HG03442 (cell line): ENCODE measurements at regions not wholly inside any gene's neighbourhood (a gene's known extent, or its start where the extent isn't known, plus 50 kb on each side); places are given as distances from the start of the nearest gene placed in this dataset.
A peak's percentile ranks its signal among the peaks of the same experiment; 100 is the strongest.
"Not testable (repeated sequence)": the region's sequence is repeated elsewhere in the genome, so short reads cannot be mapped to it uniquely, and the experiment has no call there.

Experiments
- ATAC-seq: cut with Tn5 transposase; IDR thresholded peaks from one replicate; pipeline ENCODE4 v1.9.1; 2021; ENCODE audit warnings: mild to moderate bottlenecking, moderate library complexity; ENCODE audit not compliant: unreplicated experiment

GRCh38 chr3:115252679-115253078 lies 105.6 kb upstream of the ZBTB20 start:
- no peak for ATAC-seq

- ATAC-seq: no peak
Measured at GRCh38 chr3:115254492-115255196, 107.6 kb upstream of the ZBTB20 start.

- no peak for ATAC-seq
Measured at GRCh38 chr3:115255197-115255585, 108.1 kb upstream of the ZBTB20 start.

- ATAC-seq: no peak
Measured at GRCh38 chr3:115270849-115271248, 123.8 kb upstream of the ZBTB20 start.

GRCh38 chr3:115272036-115272824 lies 125.1 kb upstream of the ZBTB20 start:
- ATAC-seq: no peak

GRCh38 chr3:115275896-115276295 lies 128.8 kb upstream of the ZBTB20 start:
- no peak for ATAC-seq

- no peak for ATAC-seq
Measured at GRCh38 chr3:115279939-115280338, 132.9 kb upstream of the ZBTB20 start.

- no peak for ATAC-seq
Measured at GRCh38 chr3:115280506-115280905, 133.4 kb upstream of the ZBTB20 start.

- ATAC-seq: no peak
Measured at GRCh38 chr3:115281697-115282675, 134.9 kb upstream of the ZBTB20 start.

- ATAC-seq: no peak
Measured at GRCh38 chr3:115284980-115285379, 137.9 kb upstream of the ZBTB20 start.

GRCh38 chr3:115286529-115287197 lies 139.6 kb upstream of the ZBTB20 start:
- no peak for ATAC-seq

- ATAC-seq: no peak
Measured at GRCh38 chr3:115287198-115287597, 140.1 kb upstream of the ZBTB20 start.

- no peak for ATAC-seq
Measured at GRCh38 chr3:115292131-115292530, 145.0 kb upstream of the ZBTB20 start.

- ATAC-seq: no peak
Measured at GRCh38 chr3:115292677-115293165, 145.6 kb upstream of the ZBTB20 start.

- no peak for ATAC-seq
Measured at GRCh38 chr3:115293321-115293720, 146.2 kb upstream of the ZBTB20 start.

GRCh38 chr3:115301364-115301860 lies 154.3 kb upstream of the ZBTB20 start:
- ATAC-seq: no peak

GRCh38 chr3:115317953-115318352 lies 170.9 kb upstream of the ZBTB20 start:
- not testable (repeated sequence) for ATAC-seq

GRCh38 chr3:115321400-115321805 lies 174.3 kb upstream of the ZBTB20 start:
- ATAC-seq: peak; percentile 58

GRCh38 chr3:115322901-115323300 lies 175.8 kb upstream of the ZBTB20 start:
- ATAC-seq: no peak

- ATAC-seq: no peak
Measured at GRCh38 chr3:115323380-115323779, 176.3 kb upstream of the ZBTB20 start.
